OCI-LY1 (cell line): ENCODE measurements at regions not wholly inside any gene's neighbourhood (a gene's known extent, or its start where the extent isn't known, plus 50 kb on each side); places are given as distances from the start of the nearest gene placed in this dataset.

ENCODE experiments used
- EZH2 ChIP-seq: fragments of 200-600 bp; sonication (generic), shearing (Covaris generic); IDR thresholded peaks from 2 replicates; pipeline ENCODE4 v1.8.0; 2017; ENCODE audit warnings: borderline replicate concordance, mixed run types, mild to moderate bottlenecking, antibody characterized with exemption, low read length, moderate library complexity, mixed read lengths
- TF ChIP-seq, protein P1 (sequence below): fragments of 200-600 bp; sonication (generic), shearing (Covaris generic); IDR thresholded peaks from 2 replicates; pipeline ENCODE4 v1.5.1; 2017; ENCODE audit warnings: mild to moderate bottlenecking, antibody characterized with exemption, low read length, moderate library complexity, mixed read lengths

GRCh38 chr17:5698959-5699358 is 114.7 kb upstream of the NLRP1 start:
- no peak for TF ChIP-seq EZH2
- TF ChIP-seq, protein P1, sequence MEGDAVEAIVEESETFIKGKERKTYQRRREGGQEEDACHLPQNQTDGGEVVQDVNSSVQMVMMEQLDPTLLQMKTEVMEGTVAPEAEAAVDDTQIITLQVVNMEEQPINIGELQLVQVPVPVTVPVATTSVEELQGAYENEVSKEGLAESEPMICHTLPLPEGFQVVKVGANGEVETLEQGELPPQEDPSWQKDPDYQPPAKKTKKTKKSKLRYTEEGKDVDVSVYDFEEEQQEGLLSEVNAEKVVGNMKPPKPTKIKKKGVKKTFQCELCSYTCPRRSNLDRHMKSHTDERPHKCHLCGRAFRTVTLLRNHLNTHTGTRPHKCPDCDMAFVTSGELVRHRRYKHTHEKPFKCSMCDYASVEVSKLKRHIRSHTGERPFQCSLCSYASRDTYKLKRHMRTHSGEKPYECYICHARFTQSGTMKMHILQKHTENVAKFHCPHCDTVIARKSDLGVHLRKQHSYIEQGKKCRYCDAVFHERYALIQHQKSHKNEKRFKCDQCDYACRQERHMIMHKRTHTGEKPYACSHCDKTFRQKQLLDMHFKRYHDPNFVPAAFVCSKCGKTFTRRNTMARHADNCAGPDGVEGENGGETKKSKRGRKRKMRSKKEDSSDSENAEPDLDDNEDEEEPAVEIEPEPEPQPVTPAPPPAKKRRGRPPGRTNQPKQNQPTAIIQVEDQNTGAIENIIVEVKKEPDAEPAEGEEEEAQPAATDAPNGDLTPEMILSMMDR, result no peak
